Urinary bladder (tissue), 3 donors: ENCODE measurements at regions not wholly inside any gene's neighbourhood (a gene's known extent, or its start where the extent isn't known, plus 50 kb on each side); places are given as distances from the start of the nearest gene placed in this dataset.

ENCODE experiments used
- DNase-seq: peaks from one replicate; pipeline ENCODE4 v3.0.0-alpha.2; 2015; ENCODE audit errors: extremely low spot score
- H3K27ac ChIP-seq: one replicate; pipeline ENCODE4 v1.5.1; 2013; ENCODE audit warnings: low read depth, mild to moderate bottlenecking, moderate library complexity
- H3K36me3 ChIP-seq: one replicate; pipeline ENCODE4 v1.6.1; 2013; ENCODE audit warnings: mild to moderate bottlenecking, moderate library complexity; ENCODE audit not compliant: insufficient read depth
- H3K4me1 ChIP-seq: one replicate; pipeline ENCODE4 v1.6.1; 2013; ENCODE audit warnings: mild to moderate bottlenecking, moderate library complexity; ENCODE audit not compliant: insufficient read depth
- H3K4me3 ChIP-seq: one replicate; pipeline ENCODE4 v1.5.1; 2013; ENCODE audit warnings: low read depth, low read length
- WGBS: extraction: QIAGEN DNeasy Blood & Tissue Kit; methylation state at CpG from one replicate; pipeline ENCODE4 v1.1.7; 2013; 5-methylcytosine and 5-hydroxymethylcytosine counted together
- donor health status: healthy with polysubstance abuse.
- donor health status: healthy.

GRCh38 chr10:28214219-28214618 is 88.6 kb downstream of the MPP7 start:
- no peaks in the 10 kb centered on the region for H3K36me3 ChIP-seq
- H3K27ac ChIP-seq, result no peak overlapping the region
- no peak overlapping the region for H3K4me3 ChIP-seq
- DNase-seq, result no peak
- WGBS, result 58% methylated on average over 6 of the region's 6 CpGs
- no peaks in the 10 kb centered on the region for H3K4me1 ChIP-seq

- no peak for DNase-seq
- H3K4me1 ChIP-seq, result no peaks in the 10 kb centered on the region
- H3K4me3 ChIP-seq, result no peak overlapping the region
- 93% methylated on average over 5 of the region's 5 CpGs for WGBS
- H3K27ac ChIP-seq, result no peak overlapping the region
- no peaks in the 10 kb centered on the region for H3K36me3 ChIP-seq
Observed at GRCh38 chr10:28211759-28212158, 91.1 kb downstream of the MPP7 start.

- no peaks in the 10 kb centered on the region for H3K4me1 ChIP-seq
- no peak for DNase-seq
- no peak overlapping the region for H3K27ac ChIP-seq
- no peak overlapping the region for H3K4me3 ChIP-seq
- WGBS, result 93% methylated on average over 2 of the region's 2 CpGs
- H3K36me3 ChIP-seq, result no peaks in the 10 kb centered on the region
Observed at GRCh38 chr10:28207799-28208198, 95.1 kb downstream of the MPP7 start.

GRCh38 chr10:28202941-28203352 is 99.9 kb downstream of the MPP7 start:
- Histone ChIP-seq H3K27ac (no peak overlapping the region), H3K36me3 (no peaks in the 10 kb centered on the region), H3K4me3 (no peak overlapping the region), H3K4me1 (no peaks in the 10 kb centered on the region)
- DNase-seq, result no peak
- WGBS, result 33% methylated on average over 5 of the region's 5 CpGs

GRCh38 chr10:28201410-28202400 is 101.2 kb downstream of the MPP7 start:
- 46% methylated on average over 9 of the region's 9 CpGs for WGBS
- DNase-seq, result no peak
- H3K4me3 ChIP-seq, result no peak overlapping the region
- no peak overlapping the region for H3K27ac ChIP-seq
- no peaks in the 10 kb centered on the region for H3K36me3 ChIP-seq
- no peaks in the 10 kb centered on the region for H3K4me1 ChIP-seq

- 20% methylated on average over 1 of the region's 1 CpG for WGBS
- Histone ChIP-seq H3K4me3 (no peak overlapping the region), H3K36me3 (no peaks in the 10 kb centered on the region), H3K27ac (no peak overlapping the region), H3K4me1 (no peaks in the 10 kb centered on the region)
- DNase-seq, result no peak
Observed at GRCh38 chr10:28200775-28201174, 102.1 kb downstream of the MPP7 start.

DNA sequence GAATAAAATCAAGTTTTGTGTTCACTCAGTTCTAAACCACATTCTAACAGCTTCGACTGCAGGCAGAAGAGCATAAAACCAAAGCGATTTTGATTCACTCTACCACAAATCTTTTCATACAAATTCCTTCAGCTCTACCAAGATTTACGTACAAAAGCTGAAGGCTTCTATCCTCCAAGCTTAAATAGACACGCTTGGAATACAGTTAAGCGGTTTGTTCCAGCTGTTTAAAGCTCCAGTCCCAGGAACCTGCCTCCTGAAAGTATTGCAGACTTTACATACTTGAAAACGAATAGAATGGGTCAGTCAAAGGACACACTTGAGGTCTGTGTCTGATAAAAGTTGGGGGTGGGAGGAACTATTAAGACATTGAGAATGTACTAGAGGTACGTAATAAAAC is 102.9 kb downstream of the MPP7 start:
- H3K4me3 ChIP-seq, result no peak overlapping the region
- no peaks in the 10 kb centered on the region for H3K36me3 ChIP-seq
- no peak overlapping the region for H3K27ac ChIP-seq
- H3K4me1 ChIP-seq, result no peaks in the 10 kb centered on the region
- DNase-seq, result no peak
- 47% methylated on average over 7 of the region's 7 CpGs for WGBS

DNA sequence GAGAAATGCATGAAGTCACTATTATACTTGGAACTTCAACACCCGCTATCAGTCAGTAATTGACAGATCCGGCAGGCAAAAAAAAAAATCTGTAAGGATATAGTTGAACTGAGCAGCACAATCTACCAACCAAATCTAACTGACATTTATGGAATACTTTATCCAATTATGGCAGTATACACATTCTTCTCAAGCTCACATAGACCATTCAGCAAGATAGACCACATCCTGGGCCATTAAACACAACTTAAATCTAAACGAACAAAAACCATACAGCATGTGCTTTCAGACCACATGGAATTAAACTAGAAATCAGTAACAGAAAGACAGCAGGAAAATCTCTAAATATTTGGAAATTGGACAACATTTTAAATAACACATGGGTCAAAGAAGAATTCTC is 112.7 kb downstream of the MPP7 start:
- 68% methylated on average over 3 of the region's 3 CpGs for WGBS
- DNase-seq, result no peak
- H3K4me3 ChIP-seq, result no peak overlapping the region

GRCh38 chr10:28188526-28188925 is 114.3 kb downstream of the MPP7 start:
- WGBS, result 96% methylated on average over 3 of the region's 3 CpGs
- no peak for DNase-seq
- H3K27ac ChIP-seq, result no peak overlapping the region
- H3K4me3 ChIP-seq, result no peak overlapping the region
- H3K36me3 ChIP-seq, result no peaks in the 10 kb centered on the region
- no peaks in the 10 kb centered on the region for H3K4me1 ChIP-seq

More for the DNA sequence above, 112.7 kb downstream of the MPP7 start:
- no peaks in the 10 kb centered on the region for H3K4me1 ChIP-seq
- H3K36me3 ChIP-seq, result no peaks in the 10 kb centered on the region
- H3K27ac ChIP-seq, result no peak overlapping the region

- WGBS, result 86% methylated on average over 10 of the region's 10 CpGs
- Histone ChIP-seq H3K27ac (no peak overlapping the region), H3K4me3 (no peak overlapping the region), H3K4me1 (no peaks in the 10 kb centered on the region), H3K36me3 (no peaks in the 10 kb centered on the region)
- DNase-seq, result no peak
Observed at GRCh38 chr10:28186887-28187578, 115.8 kb downstream of the MPP7 start.

DNA sequence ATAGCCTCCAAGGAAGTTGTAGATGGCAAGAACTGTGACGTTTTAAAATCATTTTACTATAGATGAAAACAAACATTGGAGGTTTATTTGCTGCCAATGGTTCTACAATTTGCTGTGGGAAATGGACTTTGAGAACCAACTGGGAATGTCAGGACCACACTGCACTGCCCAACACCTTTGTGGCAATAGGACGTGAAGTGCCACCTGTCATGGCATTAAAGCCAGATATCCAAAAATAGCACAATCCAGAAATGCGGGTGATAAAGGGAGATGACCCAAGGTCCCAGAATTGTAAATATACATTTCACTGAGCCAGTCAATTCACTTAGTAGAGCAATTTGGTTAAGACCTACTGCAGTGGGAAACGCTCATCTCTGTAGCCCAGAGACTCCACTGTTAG is 116.4 kb downstream of the MPP7 start:
- WGBS, result 90% methylated on average over 4 of the region's 4 CpGs
- H3K4me3 ChIP-seq, result no peak overlapping the region
- H3K4me1 ChIP-seq, result no peaks in the 10 kb centered on the region
- no peaks in the 10 kb centered on the region for H3K36me3 ChIP-seq
- H3K27ac ChIP-seq, result no peak overlapping the region
- no peak for DNase-seq

DNA sequence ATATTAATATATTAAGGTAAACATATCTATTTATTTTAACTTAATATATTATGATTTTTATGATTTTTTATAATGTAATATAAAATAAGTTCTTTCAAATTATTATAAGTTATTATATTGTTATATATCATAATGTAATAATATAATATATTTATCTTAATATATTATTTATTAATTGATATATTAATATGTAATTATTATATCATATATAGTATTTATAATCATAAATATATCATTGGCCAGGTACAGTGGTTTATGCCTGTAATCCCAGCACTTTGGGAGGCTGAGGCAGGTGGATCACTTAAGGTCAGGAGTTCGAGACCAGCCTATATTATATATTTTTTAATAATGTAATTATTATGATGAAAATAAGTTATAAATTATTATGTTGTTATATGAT is 118.1 kb downstream of the MPP7 start:
- DNase-seq, result no peak
- H3K27ac ChIP-seq, result no peak overlapping the region
- no peaks in the 10 kb centered on the region for H3K4me1 ChIP-seq
- H3K36me3 ChIP-seq, result no peaks in the 10 kb centered on the region
- no peak overlapping the region for H3K4me3 ChIP-seq
- WGBS, result 96% methylated on average over 1 of the region's 1 CpG

- H3K27ac ChIP-seq, result no peak overlapping the region
- WGBS, result 50% methylated on average over 7 of the region's 7 CpGs
- H3K4me1 ChIP-seq, result no peaks in the 10 kb centered on the region
- no peaks in the 10 kb centered on the region for H3K36me3 ChIP-seq
- DNase-seq, result no peak
- no peak overlapping the region for H3K4me3 ChIP-seq
Observed at GRCh38 chr10:28181478-28182096, 121.3 kb downstream of the MPP7 start.

DNA sequence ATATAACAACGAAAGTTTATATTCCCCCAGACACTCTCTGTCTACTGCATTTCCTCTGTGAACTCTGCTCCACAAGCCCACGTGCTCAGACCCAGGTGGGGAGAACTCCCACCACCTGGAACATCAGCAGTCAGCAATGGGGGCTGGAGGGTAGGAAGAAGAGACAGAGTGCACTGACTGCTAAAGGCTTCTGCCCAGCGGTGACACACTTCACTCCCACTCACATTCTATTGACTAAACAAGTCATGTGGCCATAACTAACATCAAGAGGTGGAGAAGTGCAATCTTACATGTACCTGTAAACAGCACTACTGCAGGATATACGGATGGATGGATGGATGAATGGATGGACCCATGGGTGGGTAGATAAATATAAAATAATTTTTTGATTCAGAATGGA is 122.2 kb downstream of the MPP7 start:
- Histone ChIP-seq H3K4me1 (no peaks in the 10 kb centered on the region), H3K4me3 (no peak overlapping the region), H3K36me3 (no peaks in the 10 kb centered on the region), H3K27ac (no peak overlapping the region)
- DNase-seq, result no peak
- WGBS, result 77% methylated on average over 4 of the region's 4 CpGs
